Renal cortical epithelial cell (primary cell): ENCODE measurements at regions not wholly inside any gene's neighbourhood (a gene's known extent, or its start where the extent isn't known, plus 50 kb on each side); places are given as distances from the start of the nearest gene placed in this dataset.

Experiments used
- DNase-seq: peaks from one replicate; pipeline ENCODE4 v3.0.0-alpha.2; 2011; ENCODE audit warnings: low read depth

DNA sequence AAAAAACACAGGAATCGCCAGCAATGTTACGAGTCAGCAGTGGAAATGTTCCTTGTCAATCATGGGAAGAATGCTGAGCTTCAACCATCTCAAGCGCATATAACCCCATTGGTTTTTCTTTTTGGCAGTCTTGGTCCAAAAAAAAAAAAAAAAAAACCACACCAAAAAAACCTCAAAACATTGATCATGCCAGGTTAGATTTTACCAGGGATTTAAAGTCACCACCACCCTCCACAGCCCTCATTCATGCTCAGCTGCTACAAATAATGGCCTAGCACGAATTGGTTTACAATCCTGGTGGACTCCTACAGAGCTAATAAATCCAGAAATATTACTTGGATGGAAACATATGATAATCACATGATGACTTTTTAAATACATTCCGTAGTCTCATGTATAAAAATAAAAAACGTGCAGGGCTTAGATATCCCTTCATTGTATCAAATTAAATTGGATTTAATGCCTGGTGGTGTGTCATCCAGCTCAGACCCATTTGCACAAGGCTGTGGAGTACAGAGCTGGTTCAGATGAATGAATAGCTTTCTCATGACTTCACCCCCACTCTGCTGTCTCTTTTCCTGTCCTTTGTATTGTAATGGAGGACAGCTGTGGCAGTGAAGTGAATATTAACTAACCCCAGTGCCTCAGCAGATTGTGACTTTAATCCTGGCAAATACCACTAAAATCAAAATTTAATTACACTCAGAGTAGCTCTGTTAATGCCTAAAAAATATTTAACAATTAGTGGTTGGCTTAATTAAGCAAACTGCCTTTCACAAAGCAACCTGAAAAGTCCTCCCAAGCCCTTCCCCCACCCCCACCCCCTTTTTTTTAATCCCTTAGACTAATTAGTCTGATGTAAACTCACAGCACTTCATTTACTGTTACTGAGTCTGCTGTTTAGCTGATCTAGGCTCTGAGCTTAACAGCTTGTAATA is 626.5 kb upstream of the ZNF608 start:
- peak; percentile 85 for DNase-seq

DNA sequence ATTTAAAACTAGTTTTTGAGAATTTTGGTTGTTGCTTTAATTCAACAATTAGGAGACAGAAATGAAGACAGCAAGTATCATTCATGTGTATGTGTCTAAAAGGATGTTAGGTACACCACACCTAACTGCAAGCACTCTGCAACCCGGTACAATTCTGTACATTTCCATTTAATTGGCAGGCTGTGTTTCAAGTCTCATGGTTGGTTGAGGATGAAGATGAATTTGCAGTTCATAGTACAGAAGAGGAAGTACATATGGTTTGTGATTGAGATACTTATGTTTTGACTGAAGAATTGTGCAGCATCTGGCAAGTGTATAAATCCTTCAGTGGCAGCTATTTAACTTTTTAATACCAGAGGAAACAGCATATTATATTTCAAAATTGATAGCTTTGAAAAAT is 628.7 kb upstream of the ZNF608 start:
- no peak for DNase-seq

- peak; percentile 7 for DNase-seq
These were observed 629.7 kb upstream of the ZNF608 start for GRCh38 chr5:125376059-125376641.

- DNase-seq = no peak
These were observed 630.7 kb upstream of the ZNF608 start for GRCh38 chr5:125377141-125377540.

DNA sequence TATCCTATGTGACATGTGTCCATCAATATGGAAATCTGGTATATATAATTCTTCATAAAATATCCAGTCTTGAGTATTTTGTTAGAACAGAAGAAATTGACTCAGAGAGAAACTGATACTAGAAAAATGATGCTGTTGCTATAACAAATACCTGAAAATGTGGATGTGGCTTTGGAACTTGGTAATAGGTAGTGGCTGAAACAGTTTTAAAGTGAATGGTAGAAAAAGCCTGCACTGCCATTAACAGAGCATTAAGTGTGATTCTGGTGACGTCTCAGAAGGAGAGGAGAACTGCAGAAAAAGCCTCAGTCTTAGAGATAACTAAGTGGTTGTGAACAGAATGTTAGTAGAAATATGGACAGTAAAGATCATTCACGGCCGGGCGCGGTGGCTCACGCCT is 634.9 kb upstream of the ZNF608 start:
- DNase-seq = no peak

DNA sequence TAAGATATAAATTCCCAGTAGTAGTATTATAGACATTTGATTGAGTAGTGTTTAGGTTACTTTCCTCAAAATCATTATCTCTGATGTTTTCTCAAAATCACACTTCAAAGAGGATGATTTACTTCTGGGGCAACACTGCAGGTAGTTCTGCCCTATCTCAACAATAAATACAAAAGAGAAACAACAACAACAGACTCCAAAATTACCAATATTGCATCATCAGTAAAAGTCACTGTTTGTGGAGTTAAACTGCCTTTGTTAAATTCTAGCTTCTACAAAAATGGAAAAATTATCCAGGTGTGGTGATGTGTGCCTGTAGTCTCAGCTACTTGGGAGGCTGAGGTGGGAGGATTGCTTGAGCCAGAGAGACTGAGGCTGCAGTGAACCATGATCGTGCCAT is 637.6 kb upstream of the ZNF608 start:
- DNase-seq = no peak

DNA sequence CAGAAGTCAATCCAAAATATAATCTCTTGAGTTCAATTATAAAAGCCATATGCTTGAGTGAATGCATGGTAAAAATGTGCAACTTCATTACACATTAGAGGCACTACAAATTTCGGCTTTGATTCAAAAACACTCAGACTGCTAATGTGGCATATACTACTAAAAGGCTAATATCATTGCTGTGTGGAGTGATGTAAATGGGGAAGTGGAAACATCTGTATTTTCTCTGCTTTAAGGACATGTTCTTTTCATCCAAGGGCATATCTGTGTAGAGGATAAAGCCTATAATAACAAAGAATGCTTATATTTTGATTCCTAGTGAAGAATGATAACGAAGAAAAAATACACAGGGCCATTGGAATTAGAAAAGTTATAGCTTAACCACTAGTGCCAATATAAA is 643.9 kb upstream of the ZNF608 start:
- DNase-seq = no peak

GRCh38 chr5:125393221-125393815 is 646.9 kb upstream of the ZNF608 start:
- DNase-seq = no peak

DNA sequence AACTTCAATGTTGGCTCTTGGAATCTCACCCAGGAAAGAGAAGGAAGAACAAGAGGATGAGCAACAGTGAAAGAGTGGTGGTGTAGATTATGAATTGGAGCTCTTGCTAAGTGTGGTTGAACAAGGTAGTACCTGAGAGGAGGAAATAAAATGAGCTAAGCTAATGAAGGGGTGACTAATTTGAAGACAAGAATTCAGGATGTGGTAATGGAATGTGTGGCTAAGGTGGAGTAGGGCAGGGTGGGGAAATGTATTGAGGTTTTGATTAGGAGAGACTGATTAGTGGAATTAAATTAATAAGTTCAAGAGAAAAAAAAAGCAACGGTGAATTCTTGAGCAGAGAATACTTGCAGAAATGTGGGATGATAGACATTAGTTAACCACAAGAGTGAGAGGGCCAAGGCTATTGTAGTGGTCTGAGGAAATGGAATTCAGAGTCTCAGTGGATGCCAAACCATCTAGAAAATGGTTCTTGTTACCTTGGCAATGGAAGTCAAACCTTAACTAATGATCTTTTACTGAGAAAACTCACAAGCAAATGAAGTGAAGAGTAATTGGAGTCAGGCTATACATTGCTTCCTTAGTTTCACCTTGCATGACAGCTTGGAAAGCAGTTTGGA is 648.3 kb upstream of the ZNF608 start:
- DNase-seq = peak; percentile 88

DNA sequence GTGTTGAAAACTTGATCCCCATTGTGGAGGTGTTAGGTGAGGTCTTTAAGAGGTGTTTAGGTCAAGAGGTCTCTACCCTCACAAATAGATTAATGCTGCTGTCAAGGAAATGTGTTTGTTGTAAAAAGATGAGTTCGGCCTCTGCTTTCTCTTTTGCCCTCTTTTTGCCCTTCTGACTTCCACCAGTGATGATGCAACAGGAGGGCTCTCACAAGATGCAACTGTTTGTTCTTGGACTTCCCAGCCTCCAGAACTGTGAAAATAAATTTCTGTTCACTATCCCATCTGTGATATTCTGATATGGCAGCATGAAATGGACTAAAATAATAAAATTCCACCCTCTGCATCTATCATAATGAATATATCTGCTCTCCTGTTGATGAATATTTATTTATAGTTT is 650.0 kb upstream of the ZNF608 start:
- no peak for DNase-seq

GRCh38 chr5:125398466-125398865 is 652.0 kb upstream of the ZNF608 start:
- no peak for DNase-seq

DNA sequence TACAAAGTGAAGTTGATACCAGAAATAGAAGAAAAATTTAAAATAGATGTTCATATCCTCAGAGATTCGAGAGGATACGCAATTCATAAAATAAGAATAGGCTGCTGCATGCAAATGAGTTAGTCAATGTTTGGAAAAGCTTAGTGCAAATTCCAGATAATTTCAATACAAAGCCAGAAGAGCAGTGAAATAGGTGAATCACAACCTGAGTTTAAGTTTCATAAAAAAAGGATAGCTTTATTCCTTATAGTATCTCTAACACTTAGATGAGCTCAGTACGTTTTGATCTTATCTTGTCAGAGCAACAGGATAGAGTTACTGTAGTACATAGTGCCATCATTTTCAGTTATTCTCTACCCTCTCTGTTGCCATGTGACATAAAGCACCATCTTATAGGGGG is 653.4 kb upstream of the ZNF608 start:
- no peak for DNase-seq

DNA sequence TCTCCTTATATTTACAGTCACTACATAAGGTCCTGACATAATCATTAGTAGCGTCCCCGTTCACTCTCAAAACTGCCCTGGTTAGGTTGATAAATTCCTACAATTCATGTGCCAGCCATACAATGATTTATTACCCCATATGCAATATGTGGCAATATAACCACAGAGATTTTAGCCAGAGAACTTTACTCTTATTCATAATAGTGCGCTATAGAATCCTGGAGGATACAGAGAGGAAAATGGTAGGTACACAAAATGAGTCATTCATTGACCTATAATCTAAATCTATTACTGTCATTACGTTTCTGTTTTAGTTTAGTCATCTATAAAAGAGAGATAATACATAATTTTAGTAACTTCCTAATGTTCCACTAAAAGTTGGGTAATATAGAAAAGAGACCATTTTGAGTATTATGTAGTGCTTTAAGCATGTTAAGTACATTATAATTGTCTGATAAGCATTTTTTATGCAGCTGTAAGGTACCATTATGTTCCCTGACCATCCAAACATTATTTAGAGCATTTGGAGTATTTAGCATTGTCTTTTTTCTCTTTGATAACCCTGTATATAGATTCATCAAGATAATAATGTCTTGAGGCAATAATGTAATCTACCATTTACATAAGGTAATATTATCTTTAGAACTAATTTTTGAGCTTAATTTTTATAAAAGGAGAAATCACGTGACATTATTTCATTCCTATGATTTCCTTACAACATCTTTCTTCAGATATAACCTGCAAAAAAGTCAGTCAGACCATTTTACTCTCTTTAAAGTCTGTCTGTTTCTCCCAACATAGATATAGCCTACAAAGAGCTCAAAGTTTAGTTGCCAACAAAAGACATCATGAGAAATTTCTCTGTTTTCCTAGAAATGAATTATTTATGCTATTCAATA is 655.5 kb upstream of the ZNF608 start:
- DNase-seq = no peak

GRCh38 chr5:125402787-125403186 is 656.3 kb upstream of the ZNF608 start:
- peak; percentile 2 for DNase-seq

GRCh38 chr5:125404056-125404455 is 657.6 kb upstream of the ZNF608 start:
- DNase-seq = no peak

DNA sequence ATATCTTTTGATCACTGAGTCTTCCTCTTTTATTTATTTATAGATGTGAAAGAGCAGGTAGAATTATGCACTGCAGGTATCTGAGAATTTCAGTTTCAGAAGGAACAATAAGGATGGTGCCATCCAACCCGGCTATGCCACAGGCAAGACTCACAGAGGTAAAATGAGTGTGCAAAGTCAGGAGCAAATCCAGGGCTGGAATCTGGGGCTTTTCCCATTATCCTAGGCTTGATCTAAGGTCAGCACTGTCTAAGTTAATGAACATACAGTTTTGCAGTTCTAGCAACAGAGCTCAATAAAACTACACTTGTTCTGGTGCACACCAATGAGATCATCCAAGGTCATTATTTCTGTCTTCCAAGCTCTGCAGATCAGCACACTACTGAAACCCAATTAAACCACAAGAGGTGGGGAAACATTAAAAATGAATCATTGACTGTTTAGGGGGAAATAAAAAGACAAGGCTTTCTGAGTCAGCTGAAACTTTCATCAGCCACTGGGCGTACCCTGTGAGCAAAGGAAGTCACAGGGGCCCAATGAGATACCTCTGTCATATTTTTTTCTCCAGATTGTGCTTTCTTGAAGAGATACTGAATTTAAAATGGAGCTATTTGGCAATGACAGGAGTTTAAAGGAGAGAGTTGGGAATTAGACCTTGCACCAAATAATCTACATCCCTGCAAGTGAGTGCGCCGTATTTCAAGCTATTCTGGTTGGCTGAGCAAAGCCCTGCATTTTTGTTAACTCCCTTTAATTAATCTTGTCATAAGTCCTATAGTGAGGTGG is 662.2 kb upstream of the ZNF608 start:
- peak; percentile 100 for DNase-seq

DNA sequence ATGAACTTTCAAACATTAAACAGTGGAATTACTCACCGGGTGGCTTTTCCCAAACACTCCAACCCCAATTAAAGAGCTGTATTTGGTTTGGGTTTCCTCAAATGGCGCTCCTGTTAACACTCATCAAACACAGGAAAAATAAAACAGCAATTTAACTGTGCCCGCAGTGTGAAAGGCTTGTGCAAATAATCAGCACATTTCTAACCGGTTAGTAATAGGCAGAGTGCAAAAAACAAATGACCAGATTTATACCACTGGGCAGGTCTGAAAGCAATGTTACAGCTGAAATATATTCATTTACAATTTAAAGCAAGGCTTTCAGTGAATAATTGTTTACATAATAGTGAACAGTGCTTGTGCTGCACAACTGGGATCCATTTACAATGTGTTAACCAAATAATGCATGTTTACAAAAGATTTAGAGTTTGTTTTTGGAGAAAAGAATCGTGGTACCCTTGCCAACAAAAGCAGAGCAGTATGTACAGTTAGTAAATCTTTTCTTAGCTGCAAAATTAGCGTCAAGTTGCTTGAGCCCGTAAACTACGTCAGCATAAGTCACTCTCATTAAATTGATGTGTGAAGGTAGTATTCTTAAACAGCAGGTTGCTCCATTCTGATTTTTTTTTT is 662.9 kb upstream of the ZNF608 start:
- peak; percentile 87 for DNase-seq

GRCh38 chr5:125409861-125410536 is 663.6 kb upstream of the ZNF608 start:
- peak; percentile 25 for DNase-seq

- DNase-seq = peak; percentile 96
These were observed 664.2 kb upstream of the ZNF608 start for GRCh38 chr5:125410537-125411070.
